KMS-11 (cell line): ENCODE measurements at regions not wholly inside any gene's neighbourhood (a gene's known extent, or its start where the extent isn't known, plus 50 kb on each side); places are given as distances from the start of the nearest gene placed in this dataset.

Source experiments
- H2AFZ ChIP-seq: fragments of 200-600 bp; sonication (generic); 2 replicates; pipeline ENCODE4 v1.6.1; 2016; ENCODE audit warnings: antibody characterized with exemption, mixed run types, low read depth
- H3K27ac ChIP-seq: fragments of 200-600 bp; sonication (generic); 2 replicates; pipeline ENCODE4 v1.6.1; 2016; ENCODE audit warnings: mild to moderate bottlenecking, mixed run types
- H3K27me3 ChIP-seq: fragments of 200-600 bp; sonication (generic); 2 replicates; pipeline ENCODE4 v1.6.1; 2017; ENCODE audit warnings: mild to moderate bottlenecking, low read depth, mixed run types, moderate library complexity; ENCODE audit not compliant: insufficient read depth
- H3K36me3 ChIP-seq: fragments of 200-600 bp; sonication (generic); 2 replicates; pipeline ENCODE4 v1.6.1; 2017; ENCODE audit warnings: mild to moderate bottlenecking, mixed run types; ENCODE audit not compliant: insufficient read depth
- H3K4me1 ChIP-seq: fragments of 200-600 bp; sonication (generic); 2 replicates; pipeline ENCODE4 v1.6.1; 2016; ENCODE audit warnings: mild to moderate bottlenecking, low read depth, mixed run types; ENCODE audit not compliant: poor library complexity, severe bottlenecking
- H3K4me2 ChIP-seq: fragments of 200-600 bp; sonication (generic); 2 replicates; pipeline ENCODE4 v1.7.0; 2016; ENCODE audit warnings: mild to moderate bottlenecking, mixed run types
- H3K4me3 ChIP-seq: fragments of 200-600 bp; sonication (generic); IDR thresholded peaks from 2 replicates; pipeline ENCODE4 v1.6.1; 2017; ENCODE audit warnings: low read depth, low read length, mixed read lengths; ENCODE audit not compliant: insufficient read depth
- H3K79me2 ChIP-seq: fragments of 200-600 bp; sonication (generic); 2 replicates; pipeline ENCODE4 v1.6.1; 2016; ENCODE audit warnings: low read depth, mixed run types; ENCODE audit not compliant: insufficient read depth
- H3K9ac ChIP-seq: fragments of 200-600 bp; sonication (generic); 2 replicates; pipeline ENCODE4 v1.6.1; 2016; ENCODE audit warnings: mild to moderate bottlenecking, mixed run types
- H4K20me1 ChIP-seq: fragments of 200-600 bp; sonication (generic); 2 replicates; pipeline ENCODE4 v1.6.1; 2016; ENCODE audit warnings: mild to moderate bottlenecking, mixed run types; ENCODE audit not compliant: insufficient read depth
- CTCF ChIP-seq: fragments of 200-600 bp; sonication (generic); conservative IDR thresholded peaks from 2 replicates; pipeline ENCODE4 v1.6.1; 2017; ENCODE audit warnings: low read depth, mild to moderate bottlenecking, antibody characterized with exemption, low read length, moderate library complexity, mixed read lengths

GRCh38 chr13:53143757-53144339, 115.2 kb downstream of the OLFM4 start:
- Histone ChIP-seq H3K4me3 (no peak overlapping the region), H2AFZ (no peak overlapping the region), H3K4me2 (no peak overlapping the region), H4K20me1 (no peaks in the 10 kb centered on the region), H3K79me2 (no peaks in the 10 kb centered on the region), H3K4me1 (no peaks in the 10 kb centered on the region), H3K9ac (no peak overlapping the region), H3K27me3 (no peaks in the 10 kb centered on the region), H3K27ac (no peak overlapping the region), H3K36me3 (no peaks in the 10 kb centered on the region)
- no peak for TF ChIP-seq CTCF

- no peaks in the 10 kb centered on the region for H3K4me1 ChIP-seq
- no peaks in the 10 kb centered on the region for H3K79me2 ChIP-seq
- no peaks in the 10 kb centered on the region for H4K20me1 ChIP-seq
- H3K4me2 ChIP-seq: no peak overlapping the region
- no peak overlapping the region for H3K4me3 ChIP-seq
- TF ChIP-seq CTCF: no peak
- no peak overlapping the region for H2AFZ ChIP-seq
- no peaks in the 10 kb centered on the region for H3K27me3 ChIP-seq
- no peaks in the 10 kb centered on the region for H3K36me3 ChIP-seq
- H3K27ac ChIP-seq: no peak overlapping the region
- H3K9ac ChIP-seq: no peak overlapping the region
Observed at GRCh38 chr13:53144826-53145225, 116.2 kb downstream of the OLFM4 start.

DNA sequence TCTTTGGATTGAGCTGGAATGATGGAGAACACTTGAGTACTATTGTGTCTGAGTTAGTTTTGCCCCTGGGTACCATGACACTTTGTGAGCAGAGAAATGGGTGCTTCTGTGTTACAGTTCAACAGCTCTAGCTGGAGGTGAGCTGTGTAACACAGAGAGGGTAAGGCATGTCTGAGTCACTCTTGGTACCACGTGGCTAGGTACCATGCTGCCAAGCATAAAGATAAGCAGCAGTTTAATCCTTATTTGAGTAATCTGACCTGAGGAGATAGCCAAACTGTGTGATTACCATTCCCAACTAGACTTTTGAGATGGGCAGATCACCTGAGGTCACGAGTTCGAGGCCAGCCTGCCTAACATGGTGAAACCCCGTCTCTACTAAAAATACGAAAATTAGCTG, 122.0 kb downstream of the OLFM4 start:
- Histone ChIP-seq H3K4me1 (peaks cover 19% of the 10 kb centered on the region), H3K27ac (0 out of 2 replicates have a peak overlapping the region, but pooled peaks have one; percentile 71), H2AFZ (no peak overlapping the region), H3K27me3 (no peaks in the 10 kb centered on the region), H3K4me3 (no peak overlapping the region), H3K79me2 (no peaks in the 10 kb centered on the region), H3K9ac (no peak overlapping the region), H4K20me1 (no peaks in the 10 kb centered on the region), H3K36me3 (no peaks in the 10 kb centered on the region), H3K4me2 (no peak overlapping the region)
- TF ChIP-seq CTCF: no peak

- Histone ChIP-seq H3K36me3 (no peaks in the 10 kb centered on the region), H3K27ac (peak overlapping the region; percentile 71), H3K4me3 (no peak overlapping the region), H3K4me2 (peak overlapping the region; percentile 41), H4K20me1 (no peaks in the 10 kb centered on the region), H2AFZ (no peak overlapping the region), H3K4me1 (peaks cover 19% of the 10 kb centered on the region), H3K79me2 (no peaks in the 10 kb centered on the region), H3K27me3 (no peaks in the 10 kb centered on the region), H3K9ac (0 out of 2 replicates have a peak overlapping the region, but pooled peaks have one; percentile 20)
- TF ChIP-seq CTCF: peak; percentile 86
Observed at GRCh38 chr13:53151336-53152056, 122.9 kb downstream of the OLFM4 start.
